BJ (cell line): ENCODE measurements at regions not wholly inside any gene's neighbourhood (a gene's known extent, or its start where the extent isn't known, plus 50 kb on each side); places are given as distances from the start of the nearest gene placed in this dataset.

Experiments
- CTCF ChIA-PET: fragments of 350-600 bp; formaldehyde crosslinking; extraction: SDS; loops from one replicate; lab custom pipeline; 2021; ENCODE audit warnings: antibody characterized with exemption, inconsistent platforms; lab: Yijun Ruan, JAX
- POLR2A ChIA-PET: fragments of 300-600 bp; sonication (Branson Sonifier 250); formaldehyde crosslinking; extraction: SDS; loops from one replicate; lab custom pipeline; 2021; ENCODE audit warnings: antibody characterized with exemption; lab: Charles Lee
- DNase-seq: peaks from one replicate; pipeline ENCODE4 v3.0.0-alpha.2; 2011; ENCODE audit warnings: low read depth
- H3K27me3 ChIP-seq: 2 replicates; pipeline ENCODE4 v1.6.0; 2011; ENCODE audit warnings: low read length; ENCODE audit not compliant: control insufficient read depth, insufficient read depth
- H3K36me3 ChIP-seq: 2 replicates; pipeline ENCODE4 v1.5.1; 2011; ENCODE audit warnings: low read length; ENCODE audit not compliant: control insufficient read depth, insufficient read depth
- H3K4me3 ChIP-seq: 2 replicates; pipeline ENCODE4 v1.5.1; 2011; ENCODE audit warnings: low read depth, mild to moderate bottlenecking, control low read depth, low read length
- TF ChIP-seq, protein P1 (sequence below): IDR thresholded peaks from 2 replicates; pipeline ENCODE4 v1.5.1; 2011; ENCODE audit warnings: low read depth, mild to moderate bottlenecking, control low read depth, inconsistent platforms, low read length, moderate library complexity; ENCODE audit not compliant: insufficient read depth

DNA sequence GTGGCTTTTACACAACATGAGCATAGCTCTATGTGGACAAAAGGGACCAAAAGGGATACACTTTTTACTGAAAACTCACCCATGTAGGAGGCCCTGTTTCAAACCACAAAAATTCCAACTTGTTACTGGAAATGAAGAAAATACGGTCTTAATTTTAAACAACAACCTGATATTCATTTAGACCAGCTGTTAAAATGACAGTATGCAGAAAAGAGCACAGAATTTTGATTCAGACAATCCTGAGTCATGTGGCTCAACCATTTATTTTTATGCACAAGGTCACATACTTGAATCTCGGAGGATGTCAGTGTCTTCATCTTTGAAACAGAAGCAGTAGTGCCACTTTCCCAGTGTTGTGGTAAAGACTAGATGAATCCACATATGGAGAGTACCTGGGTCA, 426.5 kb upstream of the NFE2L3 start:
- no peak overlapping the region for H3K4me3 ChIP-seq
- no peaks in the 10 kb centered on the region for H3K36me3 ChIP-seq
- CTCF ChIA-PET = interaction anchor here (0.8 to 1.2 kb wide), 3 partner anchors 12 to 126 kb away, joined by 3 to 10 read pairs (median 3); no protein-coding TSS in a partner anchor
- DNase-seq = no peak
- TF ChIP-seq, protein P1, sequence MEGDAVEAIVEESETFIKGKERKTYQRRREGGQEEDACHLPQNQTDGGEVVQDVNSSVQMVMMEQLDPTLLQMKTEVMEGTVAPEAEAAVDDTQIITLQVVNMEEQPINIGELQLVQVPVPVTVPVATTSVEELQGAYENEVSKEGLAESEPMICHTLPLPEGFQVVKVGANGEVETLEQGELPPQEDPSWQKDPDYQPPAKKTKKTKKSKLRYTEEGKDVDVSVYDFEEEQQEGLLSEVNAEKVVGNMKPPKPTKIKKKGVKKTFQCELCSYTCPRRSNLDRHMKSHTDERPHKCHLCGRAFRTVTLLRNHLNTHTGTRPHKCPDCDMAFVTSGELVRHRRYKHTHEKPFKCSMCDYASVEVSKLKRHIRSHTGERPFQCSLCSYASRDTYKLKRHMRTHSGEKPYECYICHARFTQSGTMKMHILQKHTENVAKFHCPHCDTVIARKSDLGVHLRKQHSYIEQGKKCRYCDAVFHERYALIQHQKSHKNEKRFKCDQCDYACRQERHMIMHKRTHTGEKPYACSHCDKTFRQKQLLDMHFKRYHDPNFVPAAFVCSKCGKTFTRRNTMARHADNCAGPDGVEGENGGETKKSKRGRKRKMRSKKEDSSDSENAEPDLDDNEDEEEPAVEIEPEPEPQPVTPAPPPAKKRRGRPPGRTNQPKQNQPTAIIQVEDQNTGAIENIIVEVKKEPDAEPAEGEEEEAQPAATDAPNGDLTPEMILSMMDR = no peak
- POLR2A ChIA-PET = no interaction called here
- no peaks in the 10 kb centered on the region for H3K27me3 ChIP-seq

GRCh38 chr7:25726170-25726780, 425.7 kb upstream of the NFE2L3 start:
- DNase-seq = no peak
- CTCF ChIA-PET = interaction anchor here (0.8 kb wide), 1 partner anchor 61 kb away, joined by 3 read pairs; no protein-coding TSS in a partner anchor
- Histone ChIP-seq H3K27me3 (no peaks in the 10 kb centered on the region), H3K4me3 (no peak overlapping the region), H3K36me3 (no peaks in the 10 kb centered on the region)
- TF ChIP-seq, protein P1 = no peak
- POLR2A ChIA-PET = no interaction called here

- TF ChIP-seq, protein P1 = no peak
- H3K4me3 ChIP-seq = no peak overlapping the region
- ChIA-PET POLR2A (no interaction called here), CTCF (no interaction called here)
- H3K36me3 ChIP-seq = no peaks in the 10 kb centered on the region
- H3K27me3 ChIP-seq = no peaks in the 10 kb centered on the region
- no peak for DNase-seq
Observed at GRCh38 chr7:25726781-25727311, 425.2 kb upstream of the NFE2L3 start.

- TF ChIP-seq, protein P1 = no peak
- Histone ChIP-seq H3K27me3 (no peaks in the 10 kb centered on the region), H3K36me3 (no peaks in the 10 kb centered on the region), H3K4me3 (no peak overlapping the region)
- no peak for DNase-seq
- ChIA-PET CTCF (interaction anchor here (1.0 kb wide), 1 partner anchor 89 kb away, joined by 4 read pairs; no protein-coding TSS in a partner anchor), POLR2A (no interaction called here)
Observed at GRCh38 chr7:25727446-25727845, 424.6 kb upstream of the NFE2L3 start.

- TF ChIP-seq, protein P1 = no peak
- no peak overlapping the region for H3K4me3 ChIP-seq
- ChIA-PET CTCF (interaction anchor here (1.0 kb wide), 1 partner anchor 89 kb away, joined by 4 read pairs; no protein-coding TSS in a partner anchor), POLR2A (no interaction called here)
- H3K27me3 ChIP-seq = no peaks in the 10 kb centered on the region
- no peak for DNase-seq
- H3K36me3 ChIP-seq = no peaks in the 10 kb centered on the region
Observed at GRCh38 chr7:25727876-25728275, 424.1 kb upstream of the NFE2L3 start.
